C4-2B (cell line): ENCODE measurements at regions not wholly inside any gene's neighbourhood (a gene's known extent, or its start where the extent isn't known, plus 50 kb on each side); places are given as distances from the start of the nearest gene placed in this dataset.

ENCODE experiments used
- H3K27ac ChIP-seq: fragments of 450-650 bp; 2 replicates; pipeline ENCODE4 v1.5.1; 2017
- ZFX ChIP-seq: fragments of 450-650 bp; IDR thresholded peaks from 2 replicates; pipeline ENCODE4 v1.6.1; 2017
- TF ChIP-seq, protein P1 (sequence below): fragments of 450-650 bp; conservative IDR thresholded peaks from 2 replicates; pipeline ENCODE4 v1.5.1; 2017; ENCODE audit warnings: mild to moderate bottlenecking

- peak overlapping the region; percentile 11; the same call in 1 of the 2 replicates for H3K27ac ChIP-seq
- TF ChIP-seq, protein P1, sequence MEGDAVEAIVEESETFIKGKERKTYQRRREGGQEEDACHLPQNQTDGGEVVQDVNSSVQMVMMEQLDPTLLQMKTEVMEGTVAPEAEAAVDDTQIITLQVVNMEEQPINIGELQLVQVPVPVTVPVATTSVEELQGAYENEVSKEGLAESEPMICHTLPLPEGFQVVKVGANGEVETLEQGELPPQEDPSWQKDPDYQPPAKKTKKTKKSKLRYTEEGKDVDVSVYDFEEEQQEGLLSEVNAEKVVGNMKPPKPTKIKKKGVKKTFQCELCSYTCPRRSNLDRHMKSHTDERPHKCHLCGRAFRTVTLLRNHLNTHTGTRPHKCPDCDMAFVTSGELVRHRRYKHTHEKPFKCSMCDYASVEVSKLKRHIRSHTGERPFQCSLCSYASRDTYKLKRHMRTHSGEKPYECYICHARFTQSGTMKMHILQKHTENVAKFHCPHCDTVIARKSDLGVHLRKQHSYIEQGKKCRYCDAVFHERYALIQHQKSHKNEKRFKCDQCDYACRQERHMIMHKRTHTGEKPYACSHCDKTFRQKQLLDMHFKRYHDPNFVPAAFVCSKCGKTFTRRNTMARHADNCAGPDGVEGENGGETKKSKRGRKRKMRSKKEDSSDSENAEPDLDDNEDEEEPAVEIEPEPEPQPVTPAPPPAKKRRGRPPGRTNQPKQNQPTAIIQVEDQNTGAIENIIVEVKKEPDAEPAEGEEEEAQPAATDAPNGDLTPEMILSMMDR = no peak
- TF ChIP-seq ZFX = no peak
Observed at GRCh38 chr6:140744659-140745320, 1370.3 kb upstream of the CITED2 start.

DNA sequence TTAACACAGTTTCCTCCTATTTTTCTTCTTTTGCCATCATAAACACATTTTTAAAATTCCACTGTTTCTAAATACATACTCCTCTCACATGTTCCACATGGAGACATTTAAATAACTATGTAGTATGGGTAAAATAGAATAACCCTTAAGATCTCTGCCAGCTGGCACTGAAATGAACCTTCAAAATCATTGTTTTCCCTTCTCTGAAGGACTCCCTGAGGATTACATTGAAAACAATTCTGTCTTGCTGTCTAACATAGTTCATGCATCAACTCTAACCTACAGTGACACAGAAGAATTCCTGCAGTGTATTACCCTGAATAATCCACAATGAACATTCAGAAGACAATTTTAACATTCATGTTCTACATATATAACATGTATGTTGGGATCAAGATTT lies 1361.8 kb upstream of the CITED2 start:
- H3K27ac ChIP-seq = no peak overlapping the region
- TF ChIP-seq ZFX = no peak
- TF ChIP-seq, protein P1 = no peak

DNA sequence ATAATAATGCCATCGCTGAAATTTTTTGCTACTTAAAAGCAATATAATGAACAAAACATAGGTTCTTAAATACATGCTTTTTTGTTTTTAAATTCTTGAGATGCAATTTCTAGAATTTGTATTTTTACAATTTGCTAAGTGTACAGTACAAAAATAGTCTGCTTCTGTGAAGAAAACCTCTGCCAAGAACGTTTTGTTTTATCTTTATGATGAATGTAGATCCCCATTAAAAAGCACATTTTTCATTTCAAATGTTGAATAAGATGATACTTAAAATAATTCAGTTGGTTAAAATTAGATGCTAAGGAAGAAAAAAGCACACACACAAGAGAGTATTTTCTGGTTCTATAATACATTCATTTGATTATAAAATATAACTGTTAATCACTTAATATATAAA lies 1358.5 kb upstream of the CITED2 start:
- no peak for TF ChIP-seq ZFX
- TF ChIP-seq, protein P1 = no peak
- H3K27ac ChIP-seq = no peak overlapping the region

DNA sequence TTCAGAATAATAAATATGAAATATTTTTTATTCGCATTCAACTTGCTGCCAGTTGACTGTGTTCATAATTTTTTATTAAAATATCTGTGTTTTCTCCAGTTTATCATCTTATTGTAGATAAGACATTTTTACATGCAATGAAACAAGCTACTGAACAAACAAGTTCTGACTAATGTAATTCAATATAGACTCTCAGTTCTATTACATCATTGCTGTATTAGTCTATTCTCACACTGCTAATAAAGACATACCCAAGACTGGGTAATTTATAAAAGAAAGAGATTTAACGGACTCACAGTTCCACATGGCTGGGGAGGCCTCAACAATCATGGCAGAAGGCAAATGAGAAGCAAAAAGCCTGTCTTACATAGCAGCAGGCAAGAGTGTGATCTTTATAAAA lies 1357.7 kb upstream of the CITED2 start:
- TF ChIP-seq, protein P1 = no peak
- TF ChIP-seq ZFX = no peak

DNA sequence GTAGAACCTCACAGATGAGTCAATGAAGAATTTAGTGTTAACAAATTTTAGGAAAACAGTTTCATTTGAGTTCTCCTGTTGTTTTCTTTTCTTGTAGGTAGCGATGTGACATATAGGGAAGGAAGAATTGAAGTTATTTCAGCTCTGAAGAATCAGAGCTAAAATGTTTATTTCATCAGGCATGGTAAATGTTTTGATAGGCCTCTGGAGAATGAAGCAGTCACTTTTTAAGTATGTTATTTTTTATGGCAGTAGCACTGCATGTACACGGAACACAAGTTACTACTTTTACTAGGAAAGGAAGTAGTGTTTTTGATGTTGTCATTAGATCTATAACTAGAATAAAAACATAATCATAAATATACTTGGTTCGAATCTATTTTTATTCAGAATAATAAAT lies 1357.3 kb upstream of the CITED2 start:
- TF ChIP-seq, protein P1 = no peak
- TF ChIP-seq ZFX = no peak
- no peak overlapping the region for H3K27ac ChIP-seq

More for the DNA sequence above, 1357.7 kb upstream of the CITED2 start:
- no peak overlapping the region for H3K27ac ChIP-seq

- TF ChIP-seq, protein P1 = no peak
- no peak overlapping the region for H3K27ac ChIP-seq
Observed at GRCh38 chr6:140729521-140729920, 1355.1 kb upstream of the CITED2 start.

DNA sequence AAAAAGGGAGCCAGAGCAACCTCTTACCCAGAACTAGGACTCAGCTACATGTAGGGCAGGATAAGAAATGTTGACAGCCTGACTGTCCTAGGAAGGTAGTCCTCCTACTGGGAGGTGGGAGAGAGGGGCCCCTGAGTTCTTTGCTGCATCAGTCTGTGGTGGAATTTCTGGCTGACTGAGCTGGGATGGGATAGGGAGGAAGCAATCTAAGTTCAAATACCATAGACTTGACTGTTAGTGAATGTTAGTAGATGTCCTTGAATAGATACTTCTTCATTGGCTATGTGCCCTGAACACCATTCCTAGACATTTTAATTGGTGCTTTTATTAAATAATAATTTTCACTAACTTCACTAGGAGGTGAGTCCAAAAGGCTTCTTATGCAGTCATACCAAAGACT lies 1343.6 kb upstream of the CITED2 start:
- TF ChIP-seq ZFX = no peak
- TF ChIP-seq, protein P1 = no peak
- H3K27ac ChIP-seq = no peak overlapping the region
